IPS-20b (cell line): ENCODE measurements at regions not wholly inside any gene's neighbourhood (a gene's known extent, or its start where the extent isn't known, plus 50 kb on each side); places are given as distances from the start of the nearest gene placed in this dataset.

Experiments used
- H3K27ac ChIP-seq: one replicate; pipeline ENCODE4 v1.5.1; 2013; ENCODE audit warnings: low read length
- H3K27me3 ChIP-seq: 2 replicates; pipeline ENCODE4 v1.6.1; 2013; ENCODE audit warnings: mild to moderate bottlenecking, low read length, inconsistent platforms; ENCODE audit not compliant: insufficient read depth
- H3K36me3 ChIP-seq: 2 replicates; pipeline ENCODE4 v1.6.1; 2013; ENCODE audit warnings: low read depth, mild to moderate bottlenecking, inconsistent platforms, low read length, moderate library complexity; ENCODE audit not compliant: insufficient read depth
- H3K4me1 ChIP-seq: 2 replicates; pipeline ENCODE4 v1.6.1; 2013; ENCODE audit warnings: mild to moderate bottlenecking, control low read depth, inconsistent platforms, low read length, moderate library complexity; ENCODE audit not compliant: insufficient read depth
- H3K4me3 ChIP-seq: 2 replicates; pipeline ENCODE4 v1.5.1; 2013; ENCODE audit warnings: mild to moderate bottlenecking, low read length, inconsistent platforms
- H3K9ac ChIP-seq: 2 replicates; pipeline ENCODE4 v1.6.1; 2013; ENCODE audit warnings: low read depth, mild to moderate bottlenecking, inconsistent platforms, low read length, moderate library complexity
- H3K9me3 ChIP-seq: 2 replicates; pipeline ENCODE4 v1.6.1; 2013; ENCODE audit warnings: mild to moderate bottlenecking, low read depth, low read length, inconsistent platforms; ENCODE audit not compliant: insufficient read depth

DNA sequence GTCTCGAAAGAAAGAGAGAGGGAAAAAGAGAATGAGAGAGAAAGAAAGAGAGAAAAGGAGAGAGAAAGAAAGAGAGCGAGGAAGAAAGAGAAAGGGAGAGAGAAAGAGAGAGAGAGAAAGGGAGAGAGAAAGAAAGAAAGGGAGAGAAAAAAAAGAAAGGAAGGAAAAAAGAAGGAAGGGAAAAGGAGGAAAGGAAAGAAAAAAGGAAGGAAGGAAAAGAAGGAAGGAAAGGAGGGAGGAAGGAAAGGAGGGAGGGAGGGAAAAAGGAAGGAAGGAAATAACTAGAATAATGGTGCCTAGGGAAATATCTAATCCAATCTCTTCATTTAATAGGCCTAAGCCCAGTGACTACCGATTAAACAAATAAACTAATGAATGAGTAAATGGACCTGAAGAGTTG, 85.4 kb upstream of the LYZL1 start:
- H3K36me3 ChIP-seq = no peaks in the 10 kb centered on the region
- H3K4me1 ChIP-seq = peaks cover 22% of the 10 kb centered on the region
- H3K9me3 ChIP-seq = no peaks in the 10 kb centered on the region
- H3K27me3 ChIP-seq = no peaks in the 10 kb centered on the region
- H3K9ac ChIP-seq = peak overlapping the region; percentile 28; the same call in 1 of the 2 replicates
- no peak overlapping the region for H3K4me3 ChIP-seq
- no peak overlapping the region for H3K27ac ChIP-seq

DNA sequence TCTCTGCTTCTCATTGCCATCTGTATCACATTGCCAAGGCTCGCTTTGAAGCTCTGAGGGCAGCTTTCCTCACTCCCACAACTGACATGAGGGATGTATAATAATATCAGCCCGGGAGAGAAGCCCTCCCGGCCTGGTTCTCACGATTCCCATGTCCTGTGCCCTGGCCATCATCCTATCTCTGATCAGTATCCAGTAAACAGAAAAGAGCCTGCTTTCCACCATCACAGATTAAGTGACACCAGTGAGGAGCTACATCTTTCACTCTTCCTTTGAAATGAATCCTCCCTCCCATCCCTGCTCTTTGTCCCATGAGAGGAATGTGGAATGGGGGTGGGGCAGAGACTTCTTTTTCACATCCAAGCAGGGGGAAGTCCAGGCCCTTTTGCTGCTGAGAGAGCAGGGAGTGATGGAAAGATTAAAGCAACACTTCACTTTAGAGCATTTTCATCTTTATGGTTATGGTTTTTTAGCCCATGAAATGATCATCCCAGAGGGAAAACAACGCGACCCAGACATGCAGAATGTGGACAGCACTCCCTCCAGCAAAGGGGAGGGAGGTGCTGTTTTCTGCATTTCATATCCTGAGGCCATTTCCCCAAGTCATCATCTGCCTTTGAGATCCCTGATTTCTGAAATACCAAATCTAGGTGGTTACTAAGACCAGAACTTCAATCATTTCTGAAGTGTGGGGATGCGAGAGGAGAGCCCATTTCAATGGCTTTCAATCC, 84.6 kb upstream of the LYZL1 start:
- Histone ChIP-seq H3K9ac (peak overlapping the region; percentile 28; the same call in 1 of the 2 replicates), H3K4me1 (peaks cover 20% of the 10 kb centered on the region), H3K27me3 (no peaks in the 10 kb centered on the region)

DNA sequence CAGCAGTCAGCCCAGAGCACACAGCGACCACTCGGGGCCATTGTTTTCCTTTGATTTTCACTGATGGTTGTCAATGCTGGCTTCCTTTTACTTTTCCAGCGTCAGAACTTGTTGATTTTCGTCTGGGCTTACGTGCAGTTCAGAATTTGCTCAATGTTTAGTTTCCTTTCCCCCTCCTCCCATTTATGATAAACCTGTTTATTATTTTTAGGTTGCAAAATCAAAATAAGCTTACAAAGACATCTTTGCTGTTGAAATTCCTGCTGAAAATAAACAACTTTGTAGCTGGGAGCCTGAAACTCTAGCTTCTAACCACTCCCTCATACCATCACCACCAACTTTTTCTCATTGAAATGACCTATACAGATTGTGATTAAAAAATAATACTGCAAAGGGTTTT, 83.1 kb upstream of the LYZL1 start:
- H3K4me3 ChIP-seq = no peak overlapping the region
- H3K9ac ChIP-seq = no peak overlapping the region
- H3K9me3 ChIP-seq = peaks cover 12% of the 10 kb centered on the region
- H3K27me3 ChIP-seq = no peaks in the 10 kb centered on the region
- peaks cover 16% of the 10 kb centered on the region for H3K4me1 ChIP-seq
- H3K36me3 ChIP-seq = no peaks in the 10 kb centered on the region
- no peak overlapping the region for H3K27ac ChIP-seq

More for the DNA sequence above, 84.6 kb upstream of the LYZL1 start:
- Histone ChIP-seq H3K4me3 (no peak overlapping the region), H3K27ac (no peak overlapping the region), H3K9me3 (no peaks in the 10 kb centered on the region), H3K36me3 (no peaks in the 10 kb centered on the region)

DNA sequence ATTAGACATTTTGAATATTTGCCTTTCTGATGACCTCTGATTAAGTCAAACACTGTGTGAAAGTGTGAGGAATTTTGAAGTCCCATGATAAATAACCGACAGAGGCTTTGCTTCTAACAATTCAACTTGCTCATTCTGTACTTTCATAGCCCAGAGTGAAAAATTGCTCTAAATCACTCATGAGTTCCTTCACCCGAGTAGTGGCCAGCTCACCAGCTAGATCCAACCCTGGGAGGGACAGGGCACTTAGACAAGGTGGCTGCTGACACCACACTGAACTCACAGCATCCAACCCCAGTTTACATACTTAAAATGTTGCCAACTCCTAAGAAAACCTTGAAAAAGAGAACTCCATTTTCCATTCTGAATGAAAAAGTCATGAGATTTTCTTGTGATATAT, 80.0 kb upstream of the LYZL1 start:
- Histone ChIP-seq H3K27ac (no peak overlapping the region), H3K4me3 (no peak overlapping the region), H3K4me1 (peaks cover 14% of the 10 kb centered on the region), H3K9ac (no peak overlapping the region), H3K36me3 (no peaks in the 10 kb centered on the region), H3K27me3 (no peaks in the 10 kb centered on the region), H3K9me3 (peaks cover 12% of the 10 kb centered on the region)

DNA sequence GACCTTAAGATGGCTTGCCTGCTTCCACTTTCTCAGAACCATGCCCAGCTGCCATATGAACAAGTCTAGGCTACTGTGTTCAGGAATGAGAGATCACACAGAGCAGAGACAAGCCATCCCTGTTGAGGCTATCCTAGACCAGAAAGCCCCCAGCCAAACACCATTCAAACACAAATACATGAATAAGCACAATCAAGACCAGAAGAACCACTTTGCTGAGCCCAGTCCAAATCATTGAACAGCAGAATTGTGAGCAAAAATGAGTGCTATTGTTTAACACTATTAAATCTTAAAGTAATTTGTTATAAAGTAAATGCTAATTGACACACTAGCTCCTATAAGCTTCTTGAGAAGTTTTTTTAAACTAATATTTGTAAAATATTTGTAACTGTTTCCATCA, 79.0 kb upstream of the LYZL1 start:
- no peak overlapping the region for H3K27ac ChIP-seq
- H3K9me3 ChIP-seq = peaks cover 12% of the 10 kb centered on the region
- H3K4me1 ChIP-seq = peaks cover 5% of the 10 kb centered on the region
- no peak overlapping the region for H3K9ac ChIP-seq
- no peaks in the 10 kb centered on the region for H3K27me3 ChIP-seq
- no peaks in the 10 kb centered on the region for H3K36me3 ChIP-seq
- H3K4me3 ChIP-seq = no peak overlapping the region

DNA sequence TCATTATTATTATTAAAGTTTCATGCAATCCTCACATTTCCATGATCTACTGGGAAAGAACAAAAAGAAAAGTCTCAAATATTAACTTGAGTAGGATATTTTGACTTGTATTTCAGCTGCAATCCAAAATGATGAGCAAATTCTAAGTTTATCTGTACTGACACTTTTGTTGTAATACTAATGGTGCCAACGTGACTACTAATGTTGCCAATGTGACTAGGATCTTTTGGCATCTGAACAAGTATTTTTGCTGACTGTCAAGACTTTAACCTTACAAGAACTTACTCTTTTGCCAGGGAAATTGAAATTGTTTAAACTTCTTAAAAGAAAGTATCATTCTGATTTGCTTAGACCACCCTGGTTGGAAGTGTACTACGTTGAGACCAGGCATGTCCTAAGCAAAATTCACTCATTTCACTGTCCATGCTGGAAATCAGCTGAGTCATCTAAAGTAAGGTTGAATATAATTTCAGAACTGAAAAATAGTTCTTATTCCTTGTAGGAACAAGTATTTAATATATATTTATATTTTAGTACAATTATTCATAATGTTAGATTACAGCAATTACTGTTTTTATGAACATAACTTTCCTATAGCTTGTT, 78.5 kb upstream of the LYZL1 start:
- peaks cover 5% of the 10 kb centered on the region; the same call in 1 of the 2 replicates for H3K4me1 ChIP-seq
- H3K27me3 ChIP-seq = no peaks in the 10 kb centered on the region
- no peak overlapping the region for H3K4me3 ChIP-seq
- no peaks in the 10 kb centered on the region for H3K36me3 ChIP-seq
- peaks cover 12% of the 10 kb centered on the region for H3K9me3 ChIP-seq
- H3K27ac ChIP-seq = no peak overlapping the region
- H3K9ac ChIP-seq = no peak overlapping the region

DNA sequence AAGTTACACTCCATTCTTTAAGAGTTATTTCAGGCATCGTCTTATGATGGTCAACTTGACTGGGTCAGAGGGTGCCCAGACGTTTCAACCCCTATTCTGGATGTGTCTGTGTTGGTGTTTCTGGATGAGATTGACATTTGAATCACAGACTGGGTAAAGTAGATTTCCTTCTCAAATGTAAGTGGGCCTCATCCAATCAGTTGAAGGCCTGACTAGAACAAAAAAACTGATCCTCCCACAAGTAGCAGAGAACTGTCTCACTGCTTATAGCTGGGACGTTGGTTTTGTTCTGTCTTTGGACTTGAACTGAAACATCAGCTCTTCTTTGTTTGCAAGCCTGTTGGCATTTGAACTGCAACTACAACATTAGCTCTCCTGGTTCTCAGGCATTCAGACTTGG, 76.3 kb upstream of the LYZL1 start:
- Histone ChIP-seq H3K36me3 (no peaks in the 10 kb centered on the region), H3K4me3 (no peak overlapping the region), H3K9ac (no peak overlapping the region), H3K27me3 (no peaks in the 10 kb centered on the region), H3K4me1 (no peaks in the 10 kb centered on the region), H3K9me3 (peaks cover 12% of the 10 kb centered on the region), H3K27ac (no peak overlapping the region)

DNA sequence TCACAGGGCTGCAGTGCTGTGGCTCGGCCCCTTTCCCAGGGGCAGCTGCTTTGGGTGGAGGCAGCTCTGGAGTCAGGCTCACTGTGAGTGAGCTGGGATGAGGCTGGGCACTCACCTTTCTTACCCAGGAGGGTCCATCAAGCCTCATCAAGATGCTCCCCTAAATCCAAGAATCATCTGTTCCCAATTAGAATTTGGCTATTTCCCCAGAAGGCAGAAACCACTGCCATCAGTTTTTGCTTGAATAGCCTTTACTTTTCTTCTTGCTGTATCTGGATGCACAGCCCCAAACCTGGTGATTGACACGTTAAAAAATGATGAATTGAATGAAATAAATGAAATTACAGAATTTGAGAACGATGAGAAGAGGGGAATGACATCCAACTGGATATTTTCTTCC, 74.3 kb upstream of the LYZL1 start:
- Histone ChIP-seq H3K36me3 (no peaks in the 10 kb centered on the region), H3K9me3 (peaks cover 9% of the 10 kb centered on the region), H3K4me3 (no peak overlapping the region), H3K27ac (no peak overlapping the region), H3K4me1 (no peaks in the 10 kb centered on the region), H3K9ac (no peak overlapping the region), H3K27me3 (no peaks in the 10 kb centered on the region)

DNA sequence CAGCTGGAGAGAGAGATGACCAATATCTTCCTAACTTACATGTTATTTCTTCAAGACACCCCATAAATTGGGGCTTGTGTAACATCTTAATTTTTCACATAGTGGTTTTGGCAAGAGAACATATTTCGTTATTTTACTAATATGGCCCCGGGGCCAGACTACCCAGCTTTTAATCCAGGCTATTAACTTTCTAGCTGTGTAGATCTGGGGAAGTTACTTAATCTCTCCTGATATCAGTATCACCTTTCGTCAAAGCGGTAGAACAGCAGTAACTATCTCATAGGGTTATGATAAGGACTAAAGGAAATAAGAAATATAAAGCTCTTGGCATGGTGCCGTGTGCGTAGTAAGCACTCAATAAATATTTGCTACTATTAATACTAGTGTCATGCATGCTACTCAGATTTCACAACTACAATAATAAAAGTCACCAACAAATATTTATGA, 71.6 kb upstream of the LYZL1 start:
- Histone ChIP-seq H3K27me3 (no peaks in the 10 kb centered on the region), H3K9ac (no peak overlapping the region), H3K27ac (no peak overlapping the region), H3K9me3 (no peaks in the 10 kb centered on the region), H3K4me1 (no peaks in the 10 kb centered on the region), H3K36me3 (no peaks in the 10 kb centered on the region), H3K4me3 (no peak overlapping the region)

DNA sequence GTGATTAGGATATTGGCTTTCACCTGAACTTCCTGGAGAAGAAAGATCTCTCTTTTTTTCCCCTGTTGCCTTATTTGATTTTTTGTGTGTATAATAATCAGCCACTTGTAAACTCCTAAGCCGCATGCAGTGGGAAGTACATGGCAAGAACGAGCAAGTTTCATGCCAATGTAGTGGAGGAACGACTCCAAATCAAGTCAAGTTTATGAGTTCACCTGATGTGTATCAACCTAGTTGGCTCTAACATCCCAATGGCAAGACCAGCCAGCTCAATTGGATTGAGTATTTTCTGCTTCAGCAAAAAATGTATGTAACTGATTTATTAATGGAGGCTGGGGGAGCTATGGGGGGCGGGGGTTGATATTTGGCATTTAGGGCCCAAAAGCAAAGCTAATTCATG, 65.5 kb upstream of the LYZL1 start:
- Histone ChIP-seq H3K27me3 (no peaks in the 10 kb centered on the region), H3K9me3 (no peaks in the 10 kb centered on the region), H3K27ac (no peak overlapping the region), H3K9ac (no peak overlapping the region), H3K4me1 (no peaks in the 10 kb centered on the region), H3K4me3 (no peak overlapping the region), H3K36me3 (no peaks in the 10 kb centered on the region)

DNA sequence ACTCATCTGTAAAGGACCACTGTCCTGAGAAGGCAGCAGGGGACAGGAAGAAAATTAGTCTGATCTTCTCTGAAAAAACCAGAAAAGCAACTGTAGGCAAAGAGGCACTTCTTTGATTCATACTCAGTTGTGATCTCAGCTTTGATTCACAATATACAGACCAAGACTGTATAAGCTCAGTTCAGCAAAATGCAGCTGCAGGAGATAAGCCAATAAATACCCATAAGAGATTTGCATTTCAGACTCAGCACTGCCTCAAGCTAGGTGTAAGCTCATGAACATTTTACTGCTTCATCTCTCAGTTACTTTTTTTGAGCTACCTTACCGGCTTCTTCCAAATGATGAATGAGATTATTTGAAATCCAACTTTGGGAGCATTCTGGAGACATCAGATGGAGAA, 64.2 kb upstream of the LYZL1 start:
- H3K27me3 ChIP-seq = no peaks in the 10 kb centered on the region
- no peak overlapping the region for H3K27ac ChIP-seq
- H3K9me3 ChIP-seq = no peaks in the 10 kb centered on the region

DNA sequence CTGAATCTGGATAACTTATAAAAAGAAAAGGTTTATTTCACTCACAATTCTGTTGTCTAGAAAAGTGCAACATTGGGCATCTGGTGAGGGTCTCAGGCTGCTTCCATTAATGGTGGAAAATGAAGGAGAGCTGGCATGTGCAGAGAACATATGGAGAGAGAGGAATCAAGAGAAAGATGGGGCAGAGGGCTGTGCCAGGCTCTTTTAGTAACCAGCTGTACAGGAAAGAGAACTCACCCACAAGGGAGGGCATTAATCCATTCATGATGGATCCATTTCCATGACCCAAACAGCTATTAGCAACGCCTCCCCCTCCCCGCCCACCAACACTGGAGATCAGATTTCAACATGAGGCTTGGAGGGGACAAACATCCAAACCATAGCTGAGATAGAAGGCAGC, 61.7 kb upstream of the LYZL1 start:
- Histone ChIP-seq H3K4me1 (no peaks in the 10 kb centered on the region), H3K9me3 (no peaks in the 10 kb centered on the region), H3K4me3 (no peak overlapping the region), H3K27ac (no peak overlapping the region), H3K9ac (no peak overlapping the region), H3K36me3 (no peaks in the 10 kb centered on the region), H3K27me3 (no peaks in the 10 kb centered on the region)

More for the DNA sequence above, 64.2 kb upstream of the LYZL1 start:
- Histone ChIP-seq H3K36me3 (no peaks in the 10 kb centered on the region), H3K9ac (no peak overlapping the region), H3K4me1 (no peaks in the 10 kb centered on the region), H3K4me3 (no peak overlapping the region)
